Ovary (tissue), 3 donors: ENCODE measurements at regions not wholly inside any gene's neighbourhood (a gene's known extent, or its start where the extent isn't known, plus 50 kb on each side); places are given as distances from the start of the nearest gene placed in this dataset.

Experiments used
- EP300 ChIP-seq: sonication (generic); formaldehyde crosslinking; IDR thresholded peaks from one replicate; pipeline ENCODE4 v1.6.1; 2017; ENCODE audit warnings: antibody characterized with exemption
- POLR2A ChIP-seq: fragments of 450-650 bp; IDR thresholded peaks from one replicate; pipeline ENCODE4 v1.6.1; 2017; ENCODE audit warnings: antibody characterized with exemption, mild to moderate bottlenecking, moderate library complexity
- TF ChIP-seq, protein P1 (sequence below), 3 donors: fragments of 450-650 bp in 2 of 3; fragments of 200-600 bp in 1 of 3; IDR thresholded peaks; one replicate each; pipeline versions ENCODE4 v1.5.1 to v1.8.0; 2016 to 2022; ENCODE audit warnings: antibody characterized with exemption in 3 of 3, mild to moderate bottlenecking in 1 of 3
- donor health status: DM: no; HTN: no; CAD: no.

DNA sequence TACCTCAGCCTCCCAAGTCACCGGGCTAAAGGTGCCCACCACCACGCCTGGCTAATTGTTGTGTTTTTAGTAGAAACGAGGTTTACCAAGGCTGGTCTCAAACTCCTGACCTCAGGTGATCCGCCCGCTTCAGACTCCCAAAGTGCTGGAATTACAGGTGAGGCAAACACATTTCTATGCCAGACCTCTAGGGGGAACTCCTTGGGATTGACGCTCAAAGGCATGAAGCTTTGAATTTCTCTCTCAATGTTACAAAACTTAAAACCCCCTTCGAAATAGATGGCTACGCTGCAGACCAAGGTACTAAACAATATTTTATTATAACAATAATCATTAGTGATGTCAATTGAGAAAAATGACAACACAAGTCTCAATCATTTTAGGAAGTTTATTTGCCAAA lies 330.0 kb downstream of the SETD4 start:
- TF ChIP-seq, protein P1, sequence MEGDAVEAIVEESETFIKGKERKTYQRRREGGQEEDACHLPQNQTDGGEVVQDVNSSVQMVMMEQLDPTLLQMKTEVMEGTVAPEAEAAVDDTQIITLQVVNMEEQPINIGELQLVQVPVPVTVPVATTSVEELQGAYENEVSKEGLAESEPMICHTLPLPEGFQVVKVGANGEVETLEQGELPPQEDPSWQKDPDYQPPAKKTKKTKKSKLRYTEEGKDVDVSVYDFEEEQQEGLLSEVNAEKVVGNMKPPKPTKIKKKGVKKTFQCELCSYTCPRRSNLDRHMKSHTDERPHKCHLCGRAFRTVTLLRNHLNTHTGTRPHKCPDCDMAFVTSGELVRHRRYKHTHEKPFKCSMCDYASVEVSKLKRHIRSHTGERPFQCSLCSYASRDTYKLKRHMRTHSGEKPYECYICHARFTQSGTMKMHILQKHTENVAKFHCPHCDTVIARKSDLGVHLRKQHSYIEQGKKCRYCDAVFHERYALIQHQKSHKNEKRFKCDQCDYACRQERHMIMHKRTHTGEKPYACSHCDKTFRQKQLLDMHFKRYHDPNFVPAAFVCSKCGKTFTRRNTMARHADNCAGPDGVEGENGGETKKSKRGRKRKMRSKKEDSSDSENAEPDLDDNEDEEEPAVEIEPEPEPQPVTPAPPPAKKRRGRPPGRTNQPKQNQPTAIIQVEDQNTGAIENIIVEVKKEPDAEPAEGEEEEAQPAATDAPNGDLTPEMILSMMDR (IDR thresholded peaks at IDR 0.05) = no peak
- TF ChIP-seq EP300 = no peak
- no peak for TF ChIP-seq POLR2A
